ENCODE measurements at regions not wholly inside any gene's neighbourhood (a gene's known extent, or its start where the extent isn't known, plus 50 kb on each side); places are given as distances from the start of the nearest gene placed in this dataset.
"Not testable (repeated sequence)": the region's sequence is repeated elsewhere in the genome, so short reads cannot be mapped to it uniquely, and the experiment has no call there.

DNA sequence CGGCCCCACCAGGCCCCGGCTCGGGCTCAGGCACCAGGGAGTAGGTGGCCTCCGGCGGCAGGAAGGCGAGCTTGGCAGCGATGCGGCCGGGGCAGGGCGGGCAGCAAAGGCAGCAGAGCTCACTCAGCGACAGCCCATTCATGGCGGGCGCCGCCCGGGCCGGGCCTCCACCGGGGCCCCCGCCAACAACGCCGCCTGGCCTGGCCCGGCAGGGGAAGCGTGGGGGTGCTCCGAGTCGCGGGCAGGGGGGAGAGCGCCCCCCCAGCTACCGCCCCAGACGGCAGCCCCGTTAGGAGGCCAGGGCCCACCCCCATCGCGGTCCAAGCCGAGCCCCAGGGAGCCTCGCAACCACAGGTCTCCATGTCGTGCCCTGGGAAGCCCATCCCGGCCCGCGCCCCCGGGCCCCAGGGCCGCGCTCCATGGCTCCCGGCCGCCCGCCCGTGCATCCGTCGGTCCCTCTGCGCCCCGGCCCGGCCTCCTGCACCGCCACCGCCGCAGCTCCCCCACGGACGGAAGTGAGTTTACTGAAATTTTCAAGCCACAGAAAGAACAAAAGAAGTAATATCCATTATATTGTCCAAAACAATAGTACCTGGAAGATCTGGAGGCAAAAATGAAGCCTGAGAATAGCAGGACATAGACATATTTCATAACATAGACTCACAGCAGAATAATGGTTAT, 126.6 kb upstream of the VPREB1 start:
- DNase-seq = not testable (repeated sequence)

DNA sequence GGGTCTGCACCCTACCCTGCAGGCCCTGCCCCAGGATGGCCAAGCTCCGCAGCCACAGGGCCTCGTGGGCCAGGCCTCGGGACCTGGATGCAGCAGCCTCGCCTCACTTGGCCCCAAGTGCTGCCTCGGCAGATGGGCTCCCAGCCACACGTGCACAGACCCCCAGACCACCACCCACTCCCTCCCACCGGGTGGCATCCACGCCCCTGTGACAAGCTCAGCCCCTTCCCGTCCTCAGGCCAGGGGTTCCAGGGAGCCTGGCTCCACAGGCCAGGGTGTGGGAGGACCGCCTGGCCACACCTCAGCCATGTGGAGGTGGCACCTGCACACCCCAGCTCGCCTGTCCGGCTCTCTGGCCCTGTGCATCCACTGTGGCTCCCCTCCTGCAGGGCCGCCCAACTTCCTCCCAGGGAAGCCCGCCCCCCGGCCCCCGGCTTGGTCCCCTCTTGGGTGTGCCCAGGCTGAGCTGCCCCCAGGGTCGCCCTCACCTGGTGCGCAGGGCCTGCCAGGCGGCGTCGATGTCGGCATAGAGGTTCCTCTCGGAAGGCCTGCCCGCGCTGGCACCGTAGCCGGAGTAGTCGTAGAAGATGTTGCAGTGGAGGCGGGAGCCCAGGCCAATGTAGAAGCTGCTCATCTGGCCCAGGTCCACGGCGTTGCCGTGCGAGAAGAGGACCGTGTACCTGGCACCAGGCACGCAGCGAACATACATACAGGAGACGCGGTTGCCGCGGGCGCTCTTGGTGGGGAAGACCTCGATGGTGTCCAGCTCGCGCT, 127.4 kb upstream of the VPREB1 start:
- DNase-seq = not testable (repeated sequence)

DNA sequence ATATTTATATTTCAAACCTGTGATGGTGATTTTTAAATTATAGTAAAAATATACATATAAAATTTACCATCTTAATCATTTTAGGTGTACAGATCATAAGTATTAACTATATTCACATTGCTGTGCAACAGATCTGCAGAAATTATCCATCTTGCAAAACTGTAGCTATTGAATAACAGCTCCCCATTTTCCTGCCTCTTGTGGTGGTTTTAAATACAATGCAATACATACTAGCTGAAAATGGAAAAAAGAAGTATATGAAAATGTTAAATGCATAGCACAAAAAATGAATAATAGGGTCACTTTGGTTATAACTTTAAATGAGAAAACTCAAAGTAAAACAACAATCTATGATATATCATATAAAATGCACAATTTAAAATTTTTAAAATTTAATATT, 130.9 kb upstream of the VPREB1 start:
- no peak for DNase-seq

DNA sequence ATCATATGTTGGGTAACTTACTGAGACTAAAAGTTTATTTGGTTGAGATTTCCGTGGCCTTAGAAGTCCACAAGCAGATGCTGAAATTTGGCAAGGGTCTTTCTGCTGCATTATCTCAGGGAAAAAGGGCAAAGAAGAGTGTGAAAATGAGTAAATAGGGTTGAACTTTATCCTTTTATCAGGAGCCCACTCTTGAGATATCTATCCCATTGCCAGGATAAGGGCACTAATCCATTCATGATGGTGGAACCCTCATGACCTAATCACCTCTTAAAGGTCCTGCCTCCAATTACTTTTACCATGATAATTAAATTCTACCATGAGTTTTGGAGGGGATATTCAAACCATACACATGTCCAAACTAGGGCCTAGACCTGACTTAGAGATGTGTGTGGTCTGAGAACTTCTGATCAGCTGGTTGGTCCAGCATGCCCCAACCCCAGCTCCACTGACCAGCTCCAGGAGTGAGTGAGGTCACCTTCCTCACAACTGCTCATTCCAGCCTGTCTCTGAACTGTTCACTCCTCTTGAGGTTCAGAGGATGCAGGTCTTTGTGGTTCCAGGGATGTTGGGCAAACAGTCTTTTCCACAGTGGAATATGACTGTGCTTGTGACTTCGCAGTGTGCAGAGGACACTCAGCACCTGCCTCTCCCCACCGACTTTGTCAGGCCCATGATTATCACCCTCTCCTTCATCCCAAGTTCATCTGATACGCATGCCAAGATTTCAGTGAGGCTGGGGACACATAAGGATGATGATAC, 130.1 kb upstream of the TOP3B start:
- no peak for DNase-seq

DNA sequence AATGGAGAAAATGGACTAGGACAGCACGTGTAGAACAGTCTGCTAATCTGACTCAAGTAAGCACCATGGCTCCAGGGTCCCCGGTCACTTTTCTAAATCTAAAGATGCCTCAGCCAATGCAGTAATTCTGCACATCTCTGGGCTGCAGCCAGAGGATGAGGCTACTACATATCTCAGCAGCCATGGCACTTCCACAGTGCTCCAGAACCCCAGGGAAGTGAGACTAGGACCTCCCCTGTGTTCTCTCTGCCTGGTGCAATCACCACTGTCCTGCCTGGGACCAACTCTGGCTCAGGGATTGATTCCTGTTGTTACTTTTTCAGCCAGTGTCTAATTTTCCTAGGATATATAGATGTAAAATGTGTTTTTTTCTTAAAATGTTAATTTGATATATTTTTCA, 129.4 kb upstream of the TOP3B start:
- DNase-seq = no peak

DNA sequence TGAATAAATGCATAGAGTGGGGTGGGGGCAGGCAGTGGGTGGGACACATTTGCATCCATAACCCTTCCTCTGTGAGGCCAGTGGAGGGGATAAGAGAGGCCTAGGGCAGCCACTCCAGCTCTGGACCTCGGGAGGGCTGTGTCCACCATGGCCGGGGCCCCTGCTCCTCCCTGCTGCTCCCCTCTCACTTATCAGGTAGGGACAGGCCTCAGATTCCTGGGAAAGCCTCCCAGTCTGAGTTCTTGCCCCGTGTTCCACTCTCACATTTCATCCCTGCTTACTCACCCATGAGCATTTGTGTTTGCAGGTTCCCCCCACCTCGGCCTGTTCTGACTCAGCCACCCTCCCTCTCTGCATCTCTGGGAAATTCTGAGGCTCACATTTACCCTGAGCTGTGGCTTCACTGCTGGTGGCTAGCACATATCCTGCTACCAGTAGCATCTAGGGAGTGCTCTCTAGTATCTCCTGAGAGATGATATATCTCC, 128.7 kb upstream of the TOP3B start:
- no peak for DNase-seq

DNA sequence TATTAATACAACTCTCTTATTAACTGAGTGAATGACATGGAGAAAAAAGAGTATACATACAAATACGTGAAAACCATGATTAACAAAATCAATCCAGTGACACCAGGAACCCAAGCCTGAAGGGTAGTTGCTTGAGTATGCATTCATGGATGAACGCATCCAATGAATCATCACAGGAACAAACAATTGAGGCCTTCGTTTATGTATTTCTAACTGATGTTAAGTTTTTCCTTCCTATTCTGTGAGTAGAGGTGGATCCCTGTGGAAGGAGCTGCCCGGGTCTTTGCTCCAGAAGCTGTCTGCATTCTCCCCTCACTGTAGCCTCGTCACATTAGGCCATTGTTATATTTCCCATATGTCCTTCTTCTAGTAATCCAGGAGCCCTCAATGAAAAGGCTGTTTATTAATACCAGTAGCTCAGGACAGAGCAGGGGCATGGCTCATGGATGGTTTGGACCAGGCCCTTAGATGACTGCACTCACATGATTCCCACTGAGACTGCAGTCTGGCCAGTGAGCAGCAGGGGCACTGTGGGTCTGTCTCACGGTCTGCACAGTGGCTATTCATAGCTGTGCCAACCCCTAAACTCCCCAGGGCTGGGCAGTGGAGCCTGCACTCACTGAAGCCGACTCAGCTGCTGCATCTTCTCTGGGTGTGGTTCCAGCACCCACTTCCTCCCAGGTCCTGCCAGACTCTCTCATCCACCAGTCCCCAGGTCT, 128.1 kb upstream of the TOP3B start:
- no peak for DNase-seq

DNA sequence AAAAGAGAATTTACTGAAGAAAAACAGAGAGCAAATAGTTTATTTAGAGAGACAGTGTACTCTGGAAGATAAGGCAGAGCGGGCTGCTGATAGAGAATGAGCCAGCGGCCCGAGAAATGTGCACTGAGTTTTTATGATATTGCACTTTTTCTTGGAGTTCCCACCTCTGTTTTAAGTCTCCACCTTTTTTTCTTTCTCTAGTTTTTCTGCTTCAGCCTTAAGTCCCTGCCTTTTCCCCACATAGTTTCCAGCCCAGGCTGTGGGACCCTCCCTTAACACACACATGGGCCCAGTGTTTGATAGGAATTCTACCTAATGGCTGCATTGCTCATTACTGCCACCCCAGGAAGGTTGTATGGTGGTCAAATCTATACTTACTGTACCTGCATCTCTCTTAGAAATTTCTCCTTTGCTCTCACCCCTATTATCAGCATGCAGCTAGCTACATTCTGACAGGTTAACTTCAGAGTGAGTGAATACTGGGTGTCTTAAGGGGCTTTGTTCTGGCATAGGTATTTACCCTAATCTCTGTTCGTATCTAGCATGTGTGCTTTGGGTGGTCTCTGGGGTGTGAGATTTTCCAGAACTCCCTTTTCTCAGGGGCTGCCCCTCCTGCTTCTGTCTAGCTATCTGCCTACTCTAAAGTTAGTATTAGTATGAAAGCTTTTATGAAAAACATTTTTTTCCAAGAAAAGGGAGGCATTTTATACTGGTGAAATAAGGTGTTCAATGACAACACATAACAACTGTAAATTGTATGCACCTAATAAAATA, 127.3 kb upstream of the TOP3B start:
- DNase-seq = no peak

DNA sequence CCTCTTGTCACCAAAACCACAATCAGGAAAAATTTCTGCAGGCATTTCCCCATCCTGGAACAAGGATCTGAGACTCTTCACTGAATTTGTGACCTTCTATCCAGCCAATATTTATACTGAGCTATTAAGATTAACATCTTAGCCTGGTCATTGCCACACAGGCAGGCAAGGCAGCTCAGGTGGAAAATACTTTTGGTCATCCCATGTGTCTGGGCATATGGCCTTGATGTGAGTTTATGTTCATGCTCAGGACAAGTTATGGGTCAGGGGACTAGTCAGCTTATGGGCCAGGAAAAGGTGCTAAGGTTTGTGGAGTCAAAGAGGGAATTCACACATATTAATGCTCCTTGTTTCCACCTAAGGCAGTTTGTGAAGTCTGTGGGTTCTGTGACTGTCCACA, 124.3 kb upstream of the TOP3B start:
- DNase-seq = no peak

DNA sequence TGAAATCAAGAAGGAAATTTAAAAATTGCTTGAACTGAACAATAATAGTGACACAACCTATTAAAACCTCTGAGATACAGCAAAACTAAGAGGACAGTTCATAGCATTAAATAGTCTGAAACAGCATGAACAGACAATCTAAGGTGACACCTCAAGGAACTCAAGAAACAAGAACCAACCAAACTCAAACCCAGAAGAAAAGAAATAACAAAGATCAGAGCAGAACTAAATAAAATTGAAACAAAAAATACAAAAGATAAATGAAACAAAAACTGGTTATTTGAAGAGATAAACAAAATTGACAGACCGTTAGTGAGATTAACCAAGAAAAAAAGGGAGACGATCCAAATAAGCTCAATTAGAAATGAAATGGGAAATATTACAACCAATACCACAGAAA, 122.8 kb upstream of the TOP3B start:
- DNase-seq = no peak

DNA sequence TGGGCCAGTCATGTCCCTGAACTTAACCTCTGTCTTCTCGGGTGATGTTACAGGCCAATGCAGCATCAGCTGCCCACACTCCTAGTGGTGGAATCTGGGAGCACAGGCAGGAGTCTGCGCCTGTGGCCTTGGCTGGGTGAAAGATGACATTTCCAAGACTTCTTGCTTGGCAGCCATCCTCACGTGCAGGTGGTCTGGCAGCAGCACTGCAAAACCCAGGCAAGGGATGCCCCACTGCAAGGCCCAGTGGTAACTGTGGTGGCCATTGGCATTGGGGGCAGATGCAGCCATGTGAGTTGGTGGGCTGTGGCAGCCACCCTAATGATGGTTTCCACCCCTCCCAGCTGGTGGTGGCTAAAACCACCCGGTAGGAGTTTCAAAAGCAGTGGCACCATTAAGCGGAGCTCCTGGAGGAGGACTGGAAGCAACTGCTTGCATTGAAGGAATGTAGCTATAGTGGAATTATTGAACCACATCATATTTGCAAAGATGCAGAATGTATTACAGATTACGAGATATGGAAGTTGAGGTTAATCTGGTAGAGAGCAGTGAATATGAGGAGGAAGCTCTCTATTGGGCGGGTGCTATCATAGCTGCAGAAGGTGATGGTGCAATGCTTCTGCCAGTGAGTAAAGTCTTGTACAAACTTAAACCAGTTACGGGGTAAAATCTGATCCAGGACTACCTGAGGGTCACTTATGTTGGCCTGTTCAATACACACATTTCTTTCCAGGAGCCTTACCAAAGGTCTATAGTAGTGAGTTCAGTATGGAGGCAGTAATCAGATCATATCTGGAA, 120.7 kb upstream of the TOP3B start:
- DNase-seq = no peak

DNA sequence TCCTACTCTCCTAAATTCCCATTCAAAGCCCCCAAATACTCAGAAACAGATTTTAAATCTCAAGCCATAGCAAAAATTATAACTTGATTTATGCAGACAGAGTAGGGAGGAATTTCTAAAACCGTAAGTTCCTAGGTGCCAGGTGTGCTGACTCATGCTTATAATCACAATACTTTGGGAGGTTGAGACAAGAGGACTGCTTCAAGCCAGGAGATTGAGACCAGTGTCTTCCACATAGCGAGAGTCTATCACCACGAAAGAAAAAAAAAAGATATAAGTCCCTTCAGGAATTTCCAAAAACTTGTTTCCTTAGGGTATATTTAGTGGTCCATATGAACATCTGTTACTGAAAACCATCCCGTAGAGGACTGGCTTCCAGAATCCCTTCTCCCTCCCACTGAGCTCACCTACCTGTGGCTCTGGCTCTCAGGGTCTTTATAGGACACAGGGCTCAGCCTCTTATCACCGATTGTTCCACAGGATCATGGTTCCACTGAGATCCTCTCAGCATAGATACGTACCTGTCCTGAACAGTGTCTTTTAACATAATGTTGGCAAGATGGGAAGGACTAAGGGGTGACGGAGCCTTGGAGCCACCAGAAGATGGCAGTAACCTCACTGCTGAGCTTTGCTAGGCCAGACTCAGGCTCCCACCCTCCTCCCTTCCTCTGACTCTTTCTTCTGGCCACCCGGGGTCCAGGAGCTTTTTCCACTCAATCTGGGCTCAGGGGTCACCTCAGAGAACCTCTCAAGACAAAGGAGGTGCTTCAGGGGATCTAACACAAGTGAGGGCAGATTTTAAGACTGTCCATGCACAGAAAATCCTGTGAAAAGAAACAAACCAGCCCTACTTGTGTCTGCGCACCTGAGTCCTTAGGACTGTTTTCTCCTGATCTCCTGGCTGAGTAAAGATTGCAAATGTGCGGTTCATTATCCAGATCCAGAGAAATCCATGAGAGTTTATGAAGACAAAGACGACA, 117.5 kb upstream of the TOP3B start:
- DNase-seq = no peak

DNA sequence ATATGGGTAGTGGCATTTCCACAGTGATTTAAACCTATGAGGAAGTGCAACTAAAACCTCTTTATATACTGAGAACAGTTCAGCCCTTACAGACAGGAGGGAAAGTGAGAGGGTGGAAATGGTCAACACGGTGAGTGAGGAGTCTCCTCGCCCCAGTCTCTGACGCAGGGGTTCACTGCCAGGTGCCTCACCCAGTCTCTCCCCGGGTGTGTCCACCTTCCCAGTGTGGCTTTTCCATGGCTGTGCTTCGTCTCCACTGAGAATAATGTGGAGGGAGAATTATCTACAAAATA, 116.6 kb upstream of the TOP3B start:
- no peak for DNase-seq

DNA sequence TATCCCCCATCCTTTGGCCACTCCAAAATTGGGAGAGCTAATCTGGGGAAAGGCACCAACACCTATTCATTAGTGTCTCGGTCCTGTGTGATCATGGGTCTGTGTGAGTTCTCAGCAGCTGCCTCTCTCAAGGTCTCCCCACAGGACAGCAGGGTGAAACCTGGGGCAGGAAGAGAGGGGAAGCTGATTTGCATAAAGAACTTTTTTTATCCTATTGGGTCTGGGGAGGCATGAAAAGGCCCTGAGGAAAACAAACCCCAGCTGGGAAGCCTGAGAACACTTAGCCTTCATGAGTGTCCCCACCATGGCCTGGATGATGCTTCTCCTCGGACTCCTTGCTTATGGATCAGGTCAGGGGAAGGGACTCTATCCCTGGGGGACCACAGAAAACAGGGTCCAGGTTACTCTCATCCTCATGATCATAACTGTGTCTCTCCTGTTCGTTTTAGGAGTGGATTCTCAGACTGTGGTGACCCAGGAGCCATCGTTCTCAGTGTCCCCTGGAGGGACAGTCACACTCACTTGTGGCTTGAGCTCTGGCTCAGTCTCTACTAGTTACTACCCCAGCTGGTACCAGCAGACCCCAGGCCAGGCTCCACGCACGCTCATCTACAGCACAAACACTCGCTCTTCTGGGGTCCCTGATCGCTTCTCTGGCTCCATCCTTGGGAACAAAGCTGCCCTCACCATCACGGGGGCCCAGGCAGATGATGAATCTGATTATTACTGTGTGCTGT, 116.0 kb upstream of the TOP3B start:
- DNase-seq = no peak

DNA sequence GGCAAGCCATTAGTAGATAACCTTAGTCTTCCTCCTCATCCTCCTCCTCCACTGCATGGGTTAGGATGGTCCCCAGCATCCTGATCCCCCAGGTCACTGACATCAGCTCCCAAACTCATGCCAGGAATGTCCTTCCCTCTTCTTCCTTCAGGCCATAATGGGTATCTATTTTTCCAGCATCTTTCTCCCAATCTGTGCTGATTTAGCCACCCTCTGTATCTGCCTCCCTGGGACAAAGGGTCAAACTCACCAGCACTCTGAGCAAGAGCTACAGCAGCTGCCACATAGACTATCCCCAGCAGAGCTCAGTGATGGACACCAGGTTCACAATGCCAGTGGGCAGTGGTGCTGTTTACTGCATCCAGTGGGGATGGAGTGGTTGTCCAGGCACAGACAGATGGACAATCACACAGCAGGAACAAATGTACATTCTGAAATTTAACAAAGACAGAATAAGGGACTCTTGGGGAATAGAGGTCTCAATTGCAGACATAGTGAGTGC, 115.2 kb upstream of the TOP3B start:
- DNase-seq = no peak

DNA sequence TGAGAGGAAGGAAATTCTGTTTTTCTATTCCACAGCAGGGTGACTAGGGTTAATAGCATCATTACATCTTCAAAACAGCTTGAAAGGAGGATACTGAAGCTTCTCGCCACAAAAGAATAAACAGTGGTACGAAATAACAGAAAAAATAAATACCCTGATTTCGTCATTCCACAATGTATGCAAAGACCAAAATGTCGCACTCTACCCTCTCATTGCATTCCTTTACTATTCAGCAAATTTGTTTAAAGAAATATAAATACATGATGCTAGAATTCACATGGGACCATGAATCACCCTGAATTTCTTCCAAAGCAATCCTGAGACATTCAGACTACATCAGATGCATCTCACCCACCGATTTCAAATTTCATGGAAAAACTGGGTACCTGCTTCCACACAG, 112.3 kb upstream of the TOP3B start:
- DNase-seq = no peak

DNA sequence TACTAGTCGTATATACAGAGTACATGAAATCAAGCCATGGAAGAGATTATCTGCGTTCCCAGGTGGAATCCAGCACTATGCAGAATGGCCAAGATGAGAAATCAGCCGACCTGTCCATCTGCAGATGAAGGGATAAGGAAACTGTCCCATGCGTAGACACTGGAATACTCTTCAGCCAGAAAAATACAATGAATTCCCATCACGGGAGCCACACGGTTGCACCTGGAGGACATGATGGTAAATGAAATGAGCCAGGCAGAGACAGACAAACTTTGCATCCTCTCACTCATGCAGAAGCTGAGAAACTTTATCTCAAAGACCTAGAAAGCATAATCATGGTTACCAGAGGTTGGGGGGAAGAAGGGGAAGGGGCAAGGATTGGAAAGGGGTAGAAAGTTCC, 111.9 kb upstream of the TOP3B start:
- no peak for DNase-seq

DNA sequence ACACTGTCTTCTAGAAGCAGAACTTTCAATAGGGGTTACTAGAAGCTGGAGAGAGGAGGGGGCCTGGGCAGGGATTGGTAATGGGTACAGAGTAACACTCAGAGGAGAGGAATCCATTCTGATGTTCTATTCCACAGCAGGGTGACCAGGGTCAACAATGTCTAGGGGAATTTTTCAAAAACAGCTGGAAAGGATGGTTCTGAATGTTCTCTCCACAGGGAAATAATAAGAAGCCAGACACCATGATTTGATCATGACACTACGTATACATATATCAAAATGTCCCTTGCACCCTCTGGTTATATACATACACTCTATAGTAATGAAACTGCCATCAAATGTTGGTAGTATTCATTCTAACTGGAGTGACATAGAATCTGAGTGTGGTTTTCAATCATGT, 111.2 kb upstream of the TOP3B start:
- DNase-seq = no peak

DNA sequence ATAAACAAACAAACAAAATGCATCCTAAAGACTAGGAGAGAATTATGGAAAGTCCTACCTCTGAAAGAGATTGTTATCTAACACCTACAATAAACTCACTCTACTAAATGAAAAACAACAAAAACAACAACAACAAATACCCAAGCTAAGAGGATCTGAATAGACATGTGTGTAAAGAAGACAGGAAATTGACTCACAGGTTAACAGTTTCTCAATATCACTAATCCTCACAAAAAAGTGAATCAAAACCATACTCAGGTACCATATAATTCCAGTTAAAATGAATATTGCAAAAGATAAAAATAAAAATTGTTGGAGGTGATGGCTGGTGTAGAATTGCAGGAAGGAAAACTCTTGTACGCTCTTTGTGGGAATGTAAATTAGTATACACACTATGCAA, 110.4 kb upstream of the TOP3B start:
- DNase-seq = no peak

DNA sequence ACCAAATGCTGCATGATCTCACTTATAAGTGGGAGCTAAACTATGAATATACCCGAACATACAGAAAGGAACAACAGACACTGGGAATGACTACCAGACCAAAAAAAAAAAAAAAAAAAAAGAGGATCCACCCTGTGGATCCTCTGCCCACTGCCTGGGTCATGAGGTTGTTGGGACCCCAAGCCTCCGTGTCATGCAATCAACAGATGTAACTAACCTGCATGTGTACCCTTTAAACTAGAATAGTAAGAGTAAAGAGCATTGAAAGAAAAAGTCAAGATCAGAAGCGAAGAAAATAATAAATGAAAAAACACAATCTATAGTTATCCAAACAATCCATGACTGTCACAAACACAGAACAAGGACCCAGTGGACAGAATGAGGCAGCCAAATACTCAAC, 109.5 kb upstream of the TOP3B start:
- no peak for DNase-seq
